ENCODE measurements at regions not wholly inside any gene's neighbourhood (a gene's known extent, or its start where the extent isn't known, plus 50 kb on each side); places are given as distances from the start of the nearest gene placed in this dataset.

DNA sequence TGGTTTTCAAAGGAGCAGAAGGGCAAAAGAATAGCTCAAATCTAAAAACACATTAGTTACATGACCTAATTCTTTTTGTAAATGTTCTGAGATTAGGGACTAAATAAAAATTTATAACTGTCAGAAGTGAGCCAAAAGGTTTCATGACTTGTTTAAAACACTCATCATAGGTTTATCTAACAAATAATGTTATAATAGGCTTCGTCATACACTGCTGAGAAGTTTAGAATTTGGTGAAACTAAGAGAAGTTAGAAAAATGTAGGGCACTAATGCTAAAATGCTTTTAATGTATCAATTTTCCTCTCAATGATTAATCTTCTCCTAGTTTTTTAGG lies 468.8 kb upstream of the CDIN1 start:
- TF ChIP-seq CTCF (IDR thresholded peaks at IDR 0.05) (no peak), ZFX (IDR thresholded peaks at IDR 0.05; ENCODE audit: borderline replicate concordance) (no peak)

All from 22Rv1 (cell line).